GM12872 (cell line): ENCODE measurements at regions not wholly inside any gene's neighbourhood (a gene's known extent, or its start where the extent isn't known, plus 50 kb on each side); places are given as distances from the start of the nearest gene placed in this dataset.

Experiments
- CTCF ChIP-seq: IDR thresholded peaks from 3 replicates; pipeline ENCODE4 v1.5.1; 2011; ENCODE audit warnings: low read depth, mild to moderate bottlenecking, low read length, moderate library complexity; ENCODE audit not compliant: insufficient read depth

GRCh38 chr1:116219651-116220434 is 108.6 kb downstream of the MAB21L3 start:
- TF ChIP-seq CTCF = no peak

- no peak for TF ChIP-seq CTCF
Measured at GRCh38 chr1:116224111-116224510, 112.9 kb downstream of the MAB21L3 start.

- TF ChIP-seq CTCF = no peak
Measured at GRCh38 chr1:116224561-116224960, 113.4 kb downstream of the MAB21L3 start.

GRCh38 chr1:116226017-116226416 is 114.8 kb downstream of the MAB21L3 start:
- no peak for TF ChIP-seq CTCF

- TF ChIP-seq CTCF = no peak
Measured at GRCh38 chr1:116228511-116228910, 117.3 kb downstream of the MAB21L3 start.

GRCh38 chr1:116230712-116231111 is 119.5 kb downstream of the MAB21L3 start:
- TF ChIP-seq CTCF = no peak

- TF ChIP-seq CTCF = no peak
Measured at GRCh38 chr1:116231752-116232151, 120.6 kb downstream of the MAB21L3 start.
